IMR-90 (cell line): ENCODE measurements at regions not wholly inside any gene's neighbourhood (a gene's known extent, or its start where the extent isn't known, plus 50 kb on each side); places are given as distances from the start of the nearest gene placed in this dataset.
A peak's percentile ranks its signal among the peaks of the same experiment; 100 is the strongest.

Experiments used
- ATAC-seq: fragments of 200-7000 bp; cut with Tn5 transposase; 2 replicates; pipeline ENCODE4 v1.9.1; 2020; ENCODE audit warnings: low read depth, mild to moderate bottlenecking, moderate library complexity
- BruUV-seq: library from RNA; stranded (reverse); fragments of 400-500 nt; replicated peaks from 2 replicates; lab custom pipeline; 2021; lab: Mats Ljungman, UMichigan
- CTCF ChIA-PET: fragments of 300-600 bp; formaldehyde crosslinking; extraction: SDS; loops from one replicate; lab custom pipeline; 2021; ENCODE audit warnings: antibody characterized with exemption; lab: Yijun Ruan, JAX
- POLR2A ChIA-PET: fragments of 300-600 bp; sonication (Branson Sonifier 250); formaldehyde crosslinking; loops from one replicate; lab custom pipeline; 2022; ENCODE audit warnings: antibody characterized with exemption; ENCODE audit not compliant: unreplicated experiment; lab: Charles Lee
- DNase-seq: peaks from one replicate; pipeline ENCODE4 v3.0.0; 2013
- H2AFZ ChIP-seq: replicated peaks from 2 replicates; pipeline ENCODE3; 2013; ENCODE audit warnings: low read length, mild to moderate bottlenecking; ENCODE audit not compliant: poor library complexity
- H2AK5ac ChIP-seq: 2 replicates; pipeline ENCODE4 v1.6.1; 2013; ENCODE audit warnings: low read depth, low read length, inconsistent platforms
- H2AK9ac ChIP-seq: replicated peaks from 2 replicates; pipeline ENCODE3; 2013; ENCODE audit warnings: mild to moderate bottlenecking, low read depth, low read length, moderate library complexity; ENCODE audit not compliant: poor library complexity
- H2BK120ac ChIP-seq: 2 replicates; pipeline ENCODE4 v1.6.1; 2013; ENCODE audit warnings: low read depth, low read length, inconsistent platforms
- H2BK15ac ChIP-seq: 3 replicates; pipeline ENCODE4 v1.6.1; 2013; ENCODE audit warnings: low read depth, low read length, inconsistent platforms
- H2BK20ac ChIP-seq: 2 replicates; pipeline ENCODE4 v1.6.1; 2013; ENCODE audit warnings: low read depth, mild to moderate bottlenecking, inconsistent platforms, low read length, moderate library complexity
- H2BK5ac ChIP-seq: 2 replicates; pipeline ENCODE4 v1.6.1; 2013; ENCODE audit warnings: mild to moderate bottlenecking, low read depth, low read length, inconsistent platforms; ENCODE audit not compliant: poor library complexity, severe bottlenecking
- H3K14ac ChIP-seq: replicated peaks from 2 replicates; pipeline ENCODE4 v1.6.1; 2013; ENCODE audit warnings: low read depth, low read length, inconsistent platforms
- H3K18ac ChIP-seq: 2 replicates; pipeline ENCODE4 v1.6.1; 2013; ENCODE audit warnings: low read depth, low read length, control low read depth
- H3K23ac ChIP-seq: 2 replicates; pipeline ENCODE4 v1.6.1; 2013; ENCODE audit warnings: low read depth, low read length, inconsistent platforms
- H3K27ac ChIP-seq: 2 replicates; pipeline ENCODE4 v1.5.1; 2013; ENCODE audit warnings: mild to moderate bottlenecking, control low read depth, low read length; ENCODE audit not compliant: insufficient read depth
- H3K27me3 ChIP-seq: 2 replicates; pipeline ENCODE4 v1.6.1; 2013; ENCODE audit warnings: low read length; ENCODE audit not compliant: control insufficient read depth, insufficient read depth
- H3K36me3 ChIP-seq: 2 replicates; pipeline ENCODE4 v1.6.1; 2013; ENCODE audit warnings: low read length, mixed read lengths; ENCODE audit not compliant: control insufficient read depth, insufficient read depth
- H3K4ac ChIP-seq: 2 replicates; pipeline ENCODE4 v1.6.1; 2013; ENCODE audit warnings: low read depth, low read length, inconsistent platforms
- H3K4me1 ChIP-seq: 2 replicates; pipeline ENCODE4 v1.6.1; 2013; ENCODE audit warnings: low read length, mixed read lengths; ENCODE audit not compliant: control insufficient read depth, insufficient read depth
- H3K4me2 ChIP-seq: 2 replicates; pipeline ENCODE4 v1.6.1; 2013; ENCODE audit warnings: low read depth, mild to moderate bottlenecking, control low read depth, low read length, moderate library complexity
- H3K4me3 ChIP-seq: 2 replicates; pipeline ENCODE4 v1.5.1; 2013; ENCODE audit warnings: low read depth, mild to moderate bottlenecking, control low read depth, low read length, moderate library complexity; ENCODE audit not compliant: insufficient read depth
- H3K56ac ChIP-seq: 2 replicates; pipeline ENCODE4 v1.6.1; 2013; ENCODE audit warnings: low read length, inconsistent platforms; ENCODE audit not compliant: insufficient read depth; ENCODE audit errors: extremely low read depth
- H3K79me1 ChIP-seq, 2 experiments: 2 replicates each; pipeline ENCODE4 v1.6.1; 2013; ENCODE audit warnings: low read length in 2 of 2, inconsistent platforms in 1 of 2, low read depth in 1 of 2
- H3K9ac ChIP-seq: 2 replicates; pipeline ENCODE4 v1.6.1; 2013; ENCODE audit warnings: low read depth, low read length, control low read depth
- H3K9me1 ChIP-seq: 2 replicates; pipeline ENCODE4 v1.6.1; 2013; ENCODE audit warnings: low read length, inconsistent platforms; ENCODE audit not compliant: insufficient read depth
- H3K9me3 ChIP-seq: 2 replicates; pipeline ENCODE4 v1.6.1; 2013; ENCODE audit warnings: low read length; ENCODE audit not compliant: control insufficient read depth, insufficient read depth
- H4K20me1 ChIP-seq: 2 replicates; pipeline ENCODE4 v1.6.1; 2013; ENCODE audit warnings: low read length, inconsistent platforms; ENCODE audit not compliant: insufficient read depth
- H4K5ac ChIP-seq: 2 replicates; pipeline ENCODE4 v1.6.1; 2013; ENCODE audit warnings: mild to moderate bottlenecking, low read depth, low read length, control low read depth
- H4K8ac ChIP-seq, 2 experiments: 2 replicates each; pipeline ENCODE4 v1.6.1; 2013; ENCODE audit warnings: low read depth in 2 of 2, low read length in 2 of 2, control low read depth in 1 of 2, inconsistent platforms in 1 of 2
- H4K91ac ChIP-seq: 2 replicates; pipeline ENCODE4 v1.6.1; 2013; ENCODE audit warnings: low read depth, low read length, inconsistent platforms; ENCODE audit not compliant: insufficient read depth
- CEBPB ChIP-seq: IDR thresholded peaks from 2 replicates; pipeline ENCODE4 v1.6.1; 2012; ENCODE audit warnings: low read depth, low read length, improper control_type of control experiment
- CHD1 ChIP-seq: IDR thresholded peaks from 2 replicates; pipeline ENCODE4 v1.6.1; 2012; ENCODE audit warnings: low read depth, low read length, improper control_type of control experiment
- ELK1 ChIP-seq: fragments of 150-350 bp; IDR thresholded peaks from 2 replicates; pipeline ENCODE4 v1.6.1; 2016; ENCODE audit warnings: low read depth, mild to moderate bottlenecking, low read length, moderate library complexity, borderline replicate concordance
- FOS ChIP-seq: fragments of 150-350 bp; IDR thresholded peaks from 2 replicates; pipeline ENCODE4 v1.6.1; 2016; ENCODE audit warnings: low read depth, low read length
- MAFK ChIP-seq: IDR thresholded peaks from 2 replicates; pipeline ENCODE4 v1.6.1; 2012; ENCODE audit warnings: low read depth, low read length, improper control_type of control experiment
- MXI1 ChIP-seq: IDR thresholded peaks from 2 replicates; pipeline ENCODE4 v1.6.1; 2012; ENCODE audit warnings: low read depth, mild to moderate bottlenecking, low read length, moderate library complexity, borderline replicate concordance
- POLR2A ChIP-seq: IDR thresholded peaks from 2 replicates; pipeline ENCODE4 v1.6.1; 2012; ENCODE audit warnings: mild to moderate bottlenecking, low read depth, low read length
- RAD21 ChIP-seq: IDR thresholded peaks from 2 replicates; pipeline ENCODE4 v1.6.1; 2012; ENCODE audit warnings: low read length, improper control_type of control experiment
- RCOR1 ChIP-seq: IDR thresholded peaks from 2 replicates; pipeline ENCODE4 v1.6.1; 2012; ENCODE audit warnings: mild to moderate bottlenecking, low read length, improper control_type of control experiment; ENCODE audit not compliant: insufficient replicate concordance
- RFX5 ChIP-seq: IDR thresholded peaks from 2 replicates; pipeline ENCODE4 v1.8.0; 2012; ENCODE audit warnings: low read depth, mild to moderate bottlenecking, low read length, moderate library complexity
- SMC3 ChIP-seq: fragments of 150-350 bp; IDR thresholded peaks from 2 replicates; pipeline ENCODE4 v1.6.1; 2016; ENCODE audit warnings: low read depth, mild to moderate bottlenecking, antibody characterized with exemption, low read length, moderate library complexity
- USF2 ChIP-seq: fragments of 150-350 bp; IDR thresholded peaks from 2 replicates; pipeline ENCODE4 v1.6.1; 2017; ENCODE audit warnings: mild to moderate bottlenecking, antibody characterized with exemption, low read length, low read depth
- WGBS, 2 experiments: methylation state at CpG; one replicate each; pipeline versions ENCODE4 v1.1.5 to v1.1.7; 2013; ENCODE audit warnings: missing lambda C conversion rate in 2 of 2; ENCODE audit not compliant: insufficient read length in 1 of 2; ENCODE audit errors: extremely low coverage in 2 of 2; 5-methylcytosine and 5-hydroxymethylcytosine counted together
- dilution Hi-C: fragments of 300-500 bp; cut with HindIII; formaldehyde crosslinking; loops from one replicate; pipeline ENCODE4 v1.14.3; 2018; ENCODE audit warnings: low sequenced_read_pairs; ENCODE audit not compliant: unreplicated experiment
- in situ Hi-C: fragments of 300-500 bp; cut with MboI; formaldehyde crosslinking; loops from 3 replicates; pipeline ENCODE4 v1.14.3; 2019; ENCODE audit warnings: low sequenced_read_pairs, inconsistent platforms, mixed read lengths
- intact Hi-C: fragments of 100-400 bp; cut with micrococcal nuclease; formaldehyde crosslinking; loops from 2 replicates; pipeline ENCODE4 v1.10.0; 2022

GRCh38 chr14:89621791-89622638 lies 205.0 kb upstream of the FOXN3 start:
- no peak overlapping the region for H3K56ac ChIP-seq
- TF ChIP-seq POLR2A (no peak), FOS (no peak), CEBPB (no peak), RAD21 (no peak), CHD1 (no peak), RFX5 (no peak), RCOR1 (no peak), ELK1 (no peak), USF2 (no peak), MAFK (no peak), SMC3 (no peak), MXI1 (no peak)
- peaks cover 12% of the 10 kb centered on the region for H3K4me1 ChIP-seq
- H3K9ac ChIP-seq: no peak overlapping the region
- H2AK9ac ChIP-seq: no peak overlapping the region
- no peaks in the 10 kb centered on the region for H3K9me3 ChIP-seq
- H3K23ac ChIP-seq: no peak overlapping the region
- no peak overlapping the region for H3K18ac ChIP-seq
- no peak overlapping the region for H2BK15ac ChIP-seq
- no peak overlapping the region for H3K14ac ChIP-seq
- ChIA-PET CTCF (no interaction called here), POLR2A (no interaction called here)
- WGBS, 2 experiments: 88% methylated on average over 4 of the region's 14 CpGs; no CpG with 5 or more reads in 1 of the 2 experiments
- H4K8ac ChIP-seq: no peak overlapping the region
- no peaks in the 10 kb centered on the region; the same call in 1 of the 2 replicates for H3K27me3 ChIP-seq
- H3K4me3 ChIP-seq: no peak overlapping the region
- H2BK20ac ChIP-seq: no peak overlapping the region
- H4K91ac ChIP-seq: no peak overlapping the region
- no peak overlapping the region for H2BK120ac ChIP-seq
- no peak overlapping the region for H4K5ac ChIP-seq
- no peaks in the 10 kb centered on the region for H4K20me1 ChIP-seq
- H2BK5ac ChIP-seq: no peak overlapping the region
- H2AK5ac ChIP-seq: peak overlapping the region; percentile 45; the same call in 1 of the 2 replicates
- dilution Hi-C loops (no loop called here), in situ Hi-C loops (no loop called here), intact Hi-C loops (no loop called here)
- DNase-seq (no peak), ATAC-seq (no peak)
- no peaks in the 10 kb centered on the region for H3K36me3 ChIP-seq
- no peak overlapping the region for H3K27ac ChIP-seq
- H3K4me2 ChIP-seq: no peak overlapping the region
- peaks cover 0 to 20% of the 10 kb centered on the region in 2 experiments; a peak in 2 of 4 replicates for H3K79me1 ChIP-seq
- no peak overlapping the region for H2AFZ ChIP-seq
- H3K9me1 ChIP-seq: peaks cover 4% of the 10 kb centered on the region; the same call in 1 of the 2 replicates
- no TSS peak for BruUV-seq
- no peak overlapping the region; the same call in 1 of the 2 replicates for H3K4ac ChIP-seq
